ENCODE measurements at regions not wholly inside any gene's neighbourhood (a gene's known extent, or its start where the extent isn't known, plus 50 kb on each side); places are given as distances from the start of the nearest gene placed in this dataset.

GRCh38 chr2:204089105-204089504 is 152.5 kb downstream of the ICOS start (continued):
- no peak for TF ChIP-seq JUN (CRISPR knock-in tag; IDR thresholded peaks at IDR 0.05)

GRCh38 chr2:204089574-204089973 is 153.0 kb downstream of the ICOS start:
- no peaks in the 10 kb centered on the region for H3K36me3 Mint-ChIP-seq
- DNase-seq (ENCODE audit: low spot score) (no peak), ATAC-seq (no peak)
- H3K27me3 Mint-ChIP-seq (ENCODE audit: low read depth): no peaks in the 10 kb centered on the region; the same call in 1 of the 2 replicates
- POLR2A ChIA-PET: no interaction called here
- H3K9me3 Mint-ChIP-seq: peaks cover 32% of the 10 kb centered on the region
- H3K4me3 Mint-ChIP-seq: no peak overlapping the region
- TF ChIP-seq JAZF1 (CRISPR knock-in tag; IDR thresholded peaks at IDR 0.05): no peak
- TF ChIP-seq ZNF416 (CRISPR knock-in tag; IDR thresholded peaks at IDR 0.05): no peak
- no peak for TF ChIP-seq IRF1 (CRISPR knock-in tag; IDR thresholded peaks at IDR 0.05)
- TF ChIP-seq PREB (CRISPR knock-in tag; IDR thresholded peaks at IDR 0.05; ENCODE audit: borderline replicate concordance): no peak
- no peak for TF ChIP-seq MLX (CRISPR knock-in tag; IDR thresholded peaks at IDR 0.05)
- TF ChIP-seq KAT7 (CRISPR knock-in tag; IDR thresholded peaks at IDR 0.05; ENCODE audit: borderline replicate concordance): no peak
- no peak for TF ChIP-seq ESRRA (CRISPR knock-in tag; IDR thresholded peaks at IDR 0.05; ENCODE audit: borderline replicate concordance)
- CTCF ChIA-PET: no interaction called here
- no peaks in the 10 kb centered on the region for H3K4me1 Mint-ChIP-seq
- H3K27ac Mint-ChIP-seq: no peak overlapping the region

- Mint-ChIP-seq H3K36me3 (no peaks in the 10 kb centered on the region), H3K4me1 (no peaks in the 10 kb centered on the region), H3K27ac (no peak overlapping the region), H3K4me3 (no peak overlapping the region), H3K9me3 (peaks cover 29% of the 10 kb centered on the region), H3K27me3 (ENCODE audit: low read depth) (no peaks in the 10 kb centered on the region; the same call in 1 of the 2 replicates)
- CTCF ChIA-PET: no interaction called here
- POLR2A ChIA-PET: no interaction called here
- ATAC-seq: no peak
- no peak for DNase-seq (ENCODE audit: low spot score)
- TF ChIP-seq ZNF532 (CRISPR knock-in tag; IDR thresholded peaks at IDR 0.05; ENCODE audit: borderline replicate concordance) (no peak), AR (CRISPR knock-in tag; IDR thresholded peaks at IDR 0.05) (no peak), NR1H2 (CRISPR knock-in tag; IDR thresholded peaks at IDR 0.05) (no peak), FOXK1 (CRISPR knock-in tag; IDR thresholded peaks at IDR 0.05) (no peak), ZBTB21 (CRISPR knock-in tag; IDR thresholded peaks at IDR 0.05; ENCODE audit: borderline replicate concordance) (no peak), SMAD4 (CRISPR knock-in tag; IDR thresholded peaks at IDR 0.05) (no peak), FOXP1 (CRISPR knock-in tag; IDR thresholded peaks at IDR 0.05; ENCODE audit: borderline replicate concordance) (no peak), ATF6 (CRISPR knock-in tag; IDR thresholded peaks at IDR 0.05) (no peak), ZNF317 (CRISPR knock-in tag; IDR thresholded peaks at IDR 0.05; ENCODE audit: borderline replicate concordance, low read depth) (no peak), USF1 (CRISPR knock-in tag; IDR thresholded peaks at IDR 0.05) (no peak), ZNF423 (CRISPR knock-in tag; IDR thresholded peaks at IDR 0.05) (no peak), NR2C2 (CRISPR knock-in tag; IDR thresholded peaks at IDR 0.05) (no peak), ZNF263 (CRISPR knock-in tag; IDR thresholded peaks at IDR 0.05; ENCODE audit: low read depth) (no peak), ATF3 (CRISPR knock-in tag; conservative IDR thresholded peaks at IDR 0.05) (no peak)
These were observed 153.5 kb downstream of the ICOS start for GRCh38 chr2:204090021-204090420.
